ENCODE measurements at regions not wholly inside any gene's neighbourhood (a gene's known extent, or its start where the extent isn't known, plus 50 kb on each side); places are given as distances from the start of the nearest gene placed in this dataset.

DNA sequence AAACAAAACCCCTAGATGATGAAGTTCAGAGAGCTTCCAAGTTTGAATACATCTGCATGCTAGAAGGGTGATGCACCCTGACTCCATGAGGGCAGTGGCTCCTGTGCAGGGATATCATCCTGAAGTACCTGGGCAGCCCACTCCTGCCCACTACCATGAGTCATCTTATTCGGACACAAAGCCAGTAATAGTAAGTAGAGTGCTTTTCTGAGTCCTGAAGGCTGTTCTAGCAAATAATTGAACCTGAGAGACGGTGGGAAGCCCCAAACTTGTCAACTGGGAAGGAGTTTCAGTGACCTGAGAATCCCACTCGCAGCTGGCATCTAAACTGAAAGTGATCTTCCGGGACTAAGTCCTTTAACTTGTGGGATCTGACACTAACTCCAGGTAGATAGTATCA lies 152.9 kb upstream of the COL21A1 start (continued):
- TF ChIP-seq, protein P1, sequence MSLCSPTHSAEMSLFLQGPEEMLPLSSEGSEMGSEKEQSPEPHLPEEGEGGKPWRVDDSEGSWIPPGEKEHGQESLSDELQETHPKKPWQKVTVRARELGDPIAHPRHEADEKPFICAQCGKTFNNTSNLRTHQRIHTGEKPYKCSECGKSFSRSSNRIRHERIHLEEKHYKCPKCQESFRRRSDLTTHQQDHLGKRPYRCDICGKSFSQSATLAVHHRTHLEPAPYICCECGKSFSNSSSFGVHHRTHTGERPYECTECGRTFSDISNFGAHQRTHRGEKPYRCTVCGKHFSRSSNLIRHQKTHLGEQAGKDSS (CRISPR knock-in tag; IDR thresholded peaks at IDR 0.05; ENCODE audit: borderline replicate concordance, low read depth) = 0 out of 2 replicates have a peak, but pooled peaks have one; percentile 17
- TF ChIP-seq TCF7 (IDR thresholded peaks at IDR 0.05; ENCODE audit: low read depth) (no peak), SP5 (CRISPR knock-in tag; IDR thresholded peaks at IDR 0.05; ENCODE audit: borderline replicate concordance, low read depth) (no peak), MYC (CRISPR knock-in tag; IDR thresholded peaks at IDR 0.05; ENCODE audit: borderline replicate concordance) (no peak), ONECUT2 (CRISPR knock-in tag; IDR thresholded peaks at IDR 0.05) (no peak), ARNT (IDR thresholded peaks at IDR 0.05) (no peak)

DNA sequence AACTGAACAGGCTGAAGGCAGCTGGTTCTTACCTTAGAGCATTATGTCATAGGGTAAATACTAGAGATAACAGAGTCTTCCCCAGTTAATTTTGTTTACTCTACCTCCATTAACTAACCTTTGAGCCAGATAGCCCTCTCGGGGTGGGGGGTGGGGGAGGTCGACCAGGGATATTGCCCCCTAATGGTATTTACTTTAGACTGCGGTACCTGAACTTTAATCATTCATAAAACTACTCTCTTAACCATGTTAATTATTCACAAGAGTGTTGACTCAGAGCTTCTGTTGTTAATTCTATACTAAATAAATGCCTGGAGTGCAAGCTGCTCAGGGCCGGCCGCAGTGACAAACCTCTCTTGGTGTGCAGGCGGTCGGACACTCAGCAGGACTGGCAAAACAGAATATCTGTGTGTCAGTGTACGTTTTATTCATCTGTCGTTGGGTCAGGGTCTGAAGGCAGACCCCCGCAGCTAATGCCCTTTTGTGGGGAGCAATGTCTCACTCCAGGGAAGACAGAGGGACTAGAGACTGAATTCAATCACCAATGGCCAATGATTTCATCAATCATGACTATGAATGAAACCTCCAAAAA lies 152.4 kb upstream of the COL21A1 start:
- Histone ChIP-seq H2AFZ (ENCODE audit: low read length) (no peak overlapping the region), H3K9me3 (ENCODE audit: low read length) (peaks cover 12% of the 10 kb centered on the region), H3K27me3 (ENCODE audit: control insufficient read depth in 1 of 2, insufficient read depth in 2 of 2, low read length in 2 of 2) (no peaks in the 10 kb centered on the region), H3K27ac (ENCODE audit: extremely low read length, insufficient read depth, low read length) (peak overlapping the region; percentile 97), H3K4me3 (replicated peaks in 1 of 3; ENCODE audit: insufficient read depth in 1 of 3, low read depth in 2 of 3, low read length in 3 of 3) (peak overlapping the region; percentile 34 to 64 (median 40)), H4K20me1 (ENCODE audit: insufficient read depth, low read length) (no peaks in the 10 kb centered on the region), H3K36me3 (replicated peaks in 1 of 2; ENCODE audit: control insufficient read depth in 1 of 2, insufficient read depth in 2 of 2, low read length in 2 of 2) (no peaks in the 10 kb centered on the region), H3K9ac (ENCODE audit: insufficient read depth, low read depth, low read length) (peak overlapping the region; percentile 73), H3K79me2 (ENCODE audit: insufficient read depth, low read length) (no peaks in the 10 kb centered on the region), H3K4me1 (ENCODE audit: insufficient read depth, low read length) (peaks cover 77% of the 10 kb centered on the region), H3K4me2 (ENCODE audit: low read depth, low read length) (peak overlapping the region; percentile 74)
- ATAC-seq = peak; percentile 87
- no TSS peak for BruUV-seq (replicated peaks)
- intact Hi-C loops (cut with micrococcal nuclease; ENCODE audit: unreplicated experiment) = loop anchor here (1.0 to 2.0 kb wide), 4 partner anchors 12 to 143 kb away; no protein-coding TSS in a partner anchor
- DNase-seq (ENCODE audit: low spot score) = peak; percentile 98
- in situ Hi-C loops (cut with HindIII; ENCODE audit: extremely low pct_ligation_motif_present, low pct_unique_long_range_greater_than_20kb) = no loop called here
- WGBS (ENCODE audit: low lambda C conversion rate) = 1% methylated on average over 10 of the region's 10 CpGs
- POLR2A ChIA-PET = interaction anchor here (1.0 to 3.1 kb wide), 11 partner anchors 12 to 293 kb away, joined by 3 to 26 read pairs (median 6); no protein-coding TSS in a partner anchor
- FAIRE-seq = peak; percentile 62
- CTCF ChIA-PET (ENCODE audit: low intra/inter-chr PET ratio, low total read pairs) = no interaction called here
- TF ChIP-seq RFX1 (IDR thresholded peaks at IDR 0.05) = no peak
- TF ChIP-seq MTA3 (CRISPR knock-in tag; IDR thresholded peaks at IDR 0.05) = no peak
- no peak for TF ChIP-seq SRSF9 (IDR thresholded peaks at IDR 0.05; ENCODE audit: borderline replicate concordance, insufficient read depth, low read depth, low read length, poor library complexity, severe bottlenecking)
- TF ChIP-seq ZNF577 (CRISPR knock-in tag; IDR thresholded peaks at IDR 0.05; ENCODE audit: borderline replicate concordance, low read depth) = no peak
- peak; percentile 79; the same call in 1 of the 2 replicates for TF ChIP-seq KLF11 (CRISPR knock-in tag; IDR thresholded peaks at IDR 0.05)
- TF ChIP-seq, protein P2, sequence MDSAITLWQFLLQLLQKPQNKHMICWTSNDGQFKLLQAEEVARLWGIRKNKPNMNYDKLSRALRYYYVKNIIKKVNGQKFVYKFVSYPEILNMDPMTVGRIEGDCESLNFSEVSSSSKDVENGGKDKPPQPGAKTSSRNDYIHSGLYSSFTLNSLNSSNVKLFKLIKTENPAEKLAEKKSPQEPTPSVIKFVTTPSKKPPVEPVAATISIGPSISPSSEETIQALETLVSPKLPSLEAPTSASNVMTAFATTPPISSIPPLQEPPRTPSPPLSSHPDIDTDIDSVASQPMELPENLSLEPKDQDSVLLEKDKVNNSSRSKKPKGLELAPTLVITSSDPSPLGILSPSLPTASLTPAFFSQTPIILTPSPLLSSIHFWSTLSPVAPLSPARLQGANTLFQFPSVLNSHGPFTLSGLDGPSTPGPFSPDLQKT (CRISPR knock-in tag; IDR thresholded peaks at IDR 0.05; ENCODE audit: borderline replicate concordance) = no peak
- TF ChIP-seq EHMT2 (IDR thresholded peaks at IDR 0.05; ENCODE audit: borderline replicate concordance, low read depth, low read length) = peak; percentile 55; the same call in 1 of the 2 replicates
- TF ChIP-seq IKZF1 (IDR thresholded peaks at IDR 0.05) = no peak
- TF ChIP-seq ZC3H4 (CRISPR knock-in tag; IDR thresholded peaks at IDR 0.05; ENCODE audit: borderline replicate concordance) = 0 out of 2 replicates have a peak, but pooled peaks have one; percentile 33
- TF ChIP-seq, protein P3, sequence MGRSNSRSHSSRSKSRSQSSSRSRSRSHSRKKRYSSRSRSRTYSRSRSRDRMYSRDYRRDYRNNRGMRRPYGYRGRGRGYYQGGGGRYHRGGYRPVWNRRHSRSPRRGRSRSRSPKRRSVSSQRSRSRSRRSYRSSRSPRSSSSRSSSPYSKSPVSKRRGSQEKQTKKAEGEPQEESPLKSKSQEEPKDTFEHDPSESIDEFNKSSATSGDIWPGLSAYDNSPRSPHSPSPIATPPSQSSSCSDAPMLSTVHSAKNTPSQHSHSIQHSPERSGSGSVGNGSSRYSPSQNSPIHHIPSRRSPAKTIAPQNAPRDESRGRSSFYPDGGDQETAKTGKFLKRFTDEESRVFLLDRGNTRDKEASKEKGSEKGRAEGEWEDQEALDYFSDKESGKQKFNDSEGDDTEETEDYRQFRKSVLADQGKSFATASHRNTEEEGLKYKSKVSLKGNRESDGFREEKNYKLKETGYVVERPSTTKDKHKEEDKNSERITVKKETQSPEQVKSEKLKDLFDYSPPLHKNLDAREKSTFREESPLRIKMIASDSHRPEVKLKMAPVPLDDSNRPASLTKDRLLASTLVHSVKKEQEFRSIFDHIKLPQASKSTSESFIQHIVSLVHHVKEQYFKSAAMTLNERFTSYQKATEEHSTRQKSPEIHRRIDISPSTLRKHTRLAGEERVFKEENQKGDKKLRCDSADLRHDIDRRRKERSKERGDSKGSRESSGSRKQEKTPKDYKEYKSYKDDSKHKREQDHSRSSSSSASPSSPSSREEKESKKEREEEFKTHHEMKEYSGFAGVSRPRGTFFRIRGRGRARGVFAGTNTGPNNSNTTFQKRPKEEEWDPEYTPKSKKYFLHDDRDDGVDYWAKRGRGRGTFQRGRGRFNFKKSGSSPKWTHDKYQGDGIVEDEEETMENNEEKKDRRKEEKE (IDR thresholded peaks at IDR 0.05) = no peak
- peak; percentile 50 to 52; a peak in 2 of 4 replicates for TF ChIP-seq POLR2A (IDR thresholded peaks at IDR 0.05; ENCODE audit: insufficient read depth in 1 of 2, low read depth in 2 of 2, low read length in 2 of 2)
- TF ChIP-seq ATAD3A (CRISPR knock-in tag; IDR thresholded peaks at IDR 0.05) = no peak
- no peak for TF ChIP-seq NFE2 (CRISPR knock-in tag; IDR thresholded peaks at IDR 0.05)
- no peak for TF ChIP-seq ZNF775 (CRISPR knock-in tag; IDR thresholded peaks at IDR 0.05; ENCODE audit: borderline replicate concordance)
- 0 out of 2 replicates have a peak, but pooled peaks have one; percentile 70 for TF ChIP-seq ZNF431 (CRISPR knock-in tag; IDR thresholded peaks at IDR 0.05; ENCODE audit: borderline replicate concordance, low read depth)

All from HepG2 (cell line).